H1 (cell line): ENCODE measurements at regions not wholly inside any gene's neighbourhood (a gene's known extent, or its start where the extent isn't known, plus 50 kb on each side); places are given as distances from the start of the nearest gene placed in this dataset.

Source experiments
- CTCF ChIA-PET: fragments of 300-600 bp; sonication (Branson Sonifier 250); formaldehyde crosslinking; loops from one replicate; lab custom pipeline; 2021; ENCODE audit not compliant: partially characterized antibody; lab: Charles Lee
- POLR2A ChIA-PET: fragments of 300-600 bp; sonication (Branson Sonifier 250); formaldehyde crosslinking; loops from one replicate; lab custom pipeline; 2021; ENCODE audit warnings: inconsistent platforms; ENCODE audit not compliant: partially characterized antibody; lab: Charles Lee
- DNase-seq, 2 experiments: peaks; one replicate each; pipeline versions ENCODE4 v3.0.0 to v3.0.0-alpha.2; 2010 to 2022; ENCODE audit warnings: low spot score in 2 of 2, low read depth in 1 of 2, mixed read lengths in 1 of 2
- FAIRE-seq: peaks from 2 replicates; lab custom pipeline; 2011; peaks lifted over from hg19 to GRCh38; lab: Jason Lieb, UNC
- H2AFZ ChIP-seq: 2 replicates; pipeline ENCODE4 v1.8.1; 2012; ENCODE audit warnings: low read length, inconsistent platforms
- H2AK5ac ChIP-seq: 2 replicates; pipeline ENCODE4 v1.6.1; 2013; ENCODE audit warnings: low read depth, low read length
- H2BK120ac ChIP-seq: replicated peaks from 2 replicates; pipeline ENCODE3; 2013; ENCODE audit warnings: low read depth, low read length, inconsistent platforms
- H2BK12ac ChIP-seq: 2 replicates; pipeline ENCODE4 v1.6.1; 2013; ENCODE audit warnings: low read depth, low read length
- H2BK15ac ChIP-seq: 2 replicates; pipeline ENCODE4 v1.6.1; 2013; ENCODE audit warnings: low read length
- H2BK20ac ChIP-seq: 2 replicates; pipeline ENCODE4 v1.6.1; 2013; ENCODE audit warnings: low read length
- H2BK5ac ChIP-seq: 2 replicates; pipeline ENCODE4 v1.6.1; 2013; ENCODE audit warnings: low read depth, low read length
- H3K14ac ChIP-seq: 2 replicates; pipeline ENCODE4 v1.6.1; 2013; ENCODE audit warnings: inconsistent platforms; ENCODE audit not compliant: insufficient read length
- H3K18ac ChIP-seq: 2 replicates; pipeline ENCODE4 v1.6.1; 2013; ENCODE audit warnings: low read length; ENCODE audit errors: extremely low read depth
- H3K23ac ChIP-seq: 2 replicates; pipeline ENCODE4 v1.6.1; 2013; ENCODE audit warnings: inconsistent platforms; ENCODE audit not compliant: insufficient read length
- H3K23me2 ChIP-seq: 2 replicates; pipeline ENCODE4 v1.6.1; 2013; ENCODE audit warnings: low read depth, low read length
- H3K27ac ChIP-seq: 2 replicates; pipeline ENCODE4 v1.6.1; 2011; ENCODE audit warnings: low read depth, low read length, inconsistent platforms
- H3K27me3 ChIP-seq, 4 experiments: replicated peaks in 1 of 4; 1 replicate in 1 of 4; 2 replicates in 3 of 4; pipeline versions ENCODE4 v1.6.1 to v1.8.1; 2011 to 2013; ENCODE audit warnings: low read length in 3 of 4, mild to moderate bottlenecking in 3 of 4, inconsistent platforms in 2 of 4, mixed read lengths in 2 of 4, moderate library complexity in 1 of 4; ENCODE audit not compliant: control insufficient read depth in 3 of 4, insufficient read depth in 3 of 4; ENCODE audit errors: extremely low read depth in 1 of 4
- H3K36me3 ChIP-seq, 4 experiments: 2 replicates each; pipeline versions ENCODE4 v1.6.1 to v1.8.1; 2011 to 2013; ENCODE audit warnings: mild to moderate bottlenecking in 4 of 4, low read length in 3 of 4, moderate library complexity in 2 of 4, control low read depth in 1 of 4, inconsistent platforms in 1 of 4; ENCODE audit not compliant: insufficient read depth in 4 of 4, control insufficient read depth in 2 of 4
- H3K4ac ChIP-seq: replicated peaks from 2 replicates; pipeline ENCODE3; 2013; ENCODE audit warnings: low read length, low read depth, mixed read lengths, inconsistent platforms; ENCODE audit not compliant: insufficient read length
- H3K4me1 ChIP-seq, 4 experiments: replicated peaks in 1 of 4; 1 replicate in 1 of 4; 2 replicates in 3 of 4; pipeline versions ENCODE4 v1.6.1 to v1.8.1; 2011 to 2013; ENCODE audit warnings: low read length in 3 of 4, inconsistent platforms in 2 of 4, mixed read lengths in 1 of 4; ENCODE audit not compliant: insufficient read depth in 4 of 4, control insufficient read depth in 3 of 4
- H3K4me2 ChIP-seq, 2 experiments: 2 replicates each; pipeline versions ENCODE4 v1.6.1 to v1.8.1; 2011 to 2013; ENCODE audit warnings: low read depth in 2 of 2, low read length in 2 of 2, control low read depth in 1 of 2, inconsistent platforms in 1 of 2, mild to moderate bottlenecking in 1 of 2; ENCODE audit not compliant: insufficient read depth in 1 of 2
- H3K4me3 ChIP-seq, 4 experiments: fragments of 200-600, 300-600 bp in 1 of 4; sonication (generic), shearing (Covaris generic), sonication (Bioruptor Twin) in 1 of 4; 2 replicates each; pipeline versions ENCODE4 v1.5.1 to v1.8.1; 2011 to 2016; ENCODE audit warnings: low read length in 4 of 4, low read depth in 3 of 4, control low read depth in 2 of 4, inconsistent platforms in 2 of 4, mild to moderate bottlenecking in 2 of 4, mixed read lengths in 1 of 4, moderate library complexity in 1 of 4; ENCODE audit not compliant: insufficient read depth in 2 of 4; ENCODE audit errors: extremely low read depth in 1 of 4
- H3K56ac ChIP-seq: replicated peaks from 2 replicates; pipeline ENCODE3; 2013; ENCODE audit warnings: low read depth, mild to moderate bottlenecking, mixed read lengths, low read length, inconsistent platforms; ENCODE audit not compliant: insufficient read length
- H3K79me1 ChIP-seq: 2 replicates; pipeline ENCODE4 v1.6.1; 2013; ENCODE audit warnings: low read depth, low read length, control low read depth
- H3K79me2 ChIP-seq, 2 experiments: 2 replicates each; pipeline versions ENCODE4 v1.6.1 to v1.8.1; 2012 to 2013; ENCODE audit warnings: low read length in 2 of 2, mild to moderate bottlenecking in 2 of 2, inconsistent platforms in 1 of 2; ENCODE audit not compliant: insufficient read depth in 2 of 2, control insufficient read depth in 1 of 2
- H3K9ac ChIP-seq, 4 experiments: replicated peaks in 1 of 4; 1 replicate in 1 of 4; 2 replicates in 3 of 4; pipeline versions ENCODE4 v1.6.1 to v1.8.1; 2011 to 2013; ENCODE audit warnings: low read depth in 3 of 4, low read length in 3 of 4, control low read depth in 2 of 4, mild to moderate bottlenecking in 2 of 4, moderate library complexity in 2 of 4, inconsistent platforms in 1 of 4; ENCODE audit errors: extremely low read depth in 1 of 4
- H3K9me3 ChIP-seq, 2 experiments: 2 replicates each; pipeline versions ENCODE4 v1.6.1 to v1.8.1; 2012 to 2013; ENCODE audit warnings: mild to moderate bottlenecking in 2 of 2, moderate library complexity in 2 of 2, control low read depth in 1 of 2, inconsistent platforms in 1 of 2, low read depth in 1 of 2, low read length in 1 of 2, mixed read lengths in 1 of 2; ENCODE audit not compliant: insufficient read depth in 2 of 2
- H4K20me1 ChIP-seq, 2 experiments: replicated peaks in 1 of 2; 2 replicates each; pipeline versions ENCODE3 to v1.8.1; 2011 to 2013; ENCODE audit warnings: inconsistent platforms in 2 of 2, low read length in 2 of 2, mild to moderate bottlenecking in 1 of 2; ENCODE audit not compliant: insufficient read depth in 2 of 2, control insufficient read depth in 1 of 2
- H4K5ac ChIP-seq: 2 replicates; pipeline ENCODE4 v1.6.1; 2013; ENCODE audit warnings: low read length, low read depth, mixed read lengths, inconsistent platforms; ENCODE audit not compliant: insufficient read length
- H4K8ac ChIP-seq: 2 replicates; pipeline ENCODE4 v1.8.0; 2013; ENCODE audit warnings: mild to moderate bottlenecking, moderate library complexity, low read length, inconsistent platforms; ENCODE audit not compliant: insufficient read depth; ENCODE audit errors: extremely low read depth
- H4K91ac ChIP-seq: replicated peaks from 2 replicates; pipeline ENCODE3; 2013; ENCODE audit warnings: low read length, mixed read lengths, inconsistent platforms; ENCODE audit not compliant: insufficient read length
- ASH2L ChIP-seq: fragments of 200-600, 300-600 bp; sonication (generic); IDR thresholded peaks from one replicate; pipeline ENCODE4 v1.7.1; 2017; ENCODE audit warnings: low read length
- CTBP2 ChIP-seq: IDR thresholded peaks from 2 replicates; pipeline ENCODE4 v1.7.0; 2011; ENCODE audit warnings: borderline replicate concordance, mild to moderate bottlenecking, moderate library complexity, mixed read lengths, low read length; ENCODE audit not compliant: insufficient read depth, insufficient read length
- EZH2 ChIP-seq: fragments of 200-600 bp; sonication (generic); IDR thresholded peaks from 2 replicates; pipeline ENCODE4 v1.7.1; 2012; ENCODE audit warnings: low read depth, mild to moderate bottlenecking, moderate library complexity, low read length, inconsistent platforms; ENCODE audit not compliant: severe bottlenecking
- KDM5A ChIP-seq: fragments of 200-600 bp; IDR thresholded peaks from 2 replicates; pipeline ENCODE4 v1.7.1; 2012; ENCODE audit warnings: mild to moderate bottlenecking, low read length, inconsistent platforms, mixed read lengths
- PHF8 ChIP-seq: fragments of 200-600 bp; sonication (generic); conservative IDR thresholded peaks from 2 replicates; pipeline ENCODE4 v1.7.1; 2012; ENCODE audit warnings: low read depth, mild to moderate bottlenecking, inconsistent platforms, low read length, moderate library complexity
- RBBP5 ChIP-seq: IDR thresholded peaks from 2 replicates; pipeline ENCODE4 v1.7.1; 2012; ENCODE audit warnings: low read depth, mild to moderate bottlenecking, inconsistent platforms, low read length, moderate library complexity, borderline replicate concordance
- RXRA ChIP-seq: IDR thresholded peaks from 2 replicates; pipeline ENCODE4 v1.6.1; 2011; ENCODE audit warnings: low read depth, mild to moderate bottlenecking, low read length, moderate library complexity; ENCODE audit not compliant: insufficient read depth
- SIN3A ChIP-seq, 2 experiments: IDR thresholded peaks in 1 of 2; conservative IDR thresholded peaks in 1 of 2; 2 replicates each; pipeline ENCODE4 v1.6.1; 2011 to 2012; ENCODE audit warnings: low read length in 2 of 2, improper control_type of control experiment in 1 of 2, low read depth in 1 of 2, mild to moderate bottlenecking in 1 of 2
- SUZ12 ChIP-seq: fragments of 200-600 bp; sonication (generic); IDR thresholded peaks from 2 replicates; pipeline ENCODE4 v1.6.1; 2012; ENCODE audit warnings: mild to moderate bottlenecking, inconsistent platforms, low read length, moderate library complexity, mixed read lengths
- TBP ChIP-seq: IDR thresholded peaks from 2 replicates; pipeline ENCODE4 v1.6.1; 2011; ENCODE audit warnings: low read depth, low read length, improper control_type of control experiment
- WGBS, 2 experiments: shearing (Covaris generic) in 1 of 2; methylation state at CpG; one replicate each; pipeline versions ENCODE4 v1.1.6 to v1.1.7; 2013 to 2015; ENCODE audit warnings: low lambda C conversion rate in 2 of 2, mixed read lengths in 2 of 2, inconsistent platforms in 1 of 2, low coverage in 1 of 2, missing lambda C conversion rate in 1 of 2; ENCODE audit not compliant: insufficient replicate concordance in 2 of 2, insufficient coverage in 1 of 2, insufficient read length in 1 of 2; ENCODE audit errors: extremely low coverage in 1 of 2, missing lambda C conversion rate in 1 of 2; 5-methylcytosine and 5-hydroxymethylcytosine counted together
- TF ChIP-seq, protein P1 (sequence below): IDR thresholded peaks from 2 replicates; pipeline ENCODE4 v1.6.1; 2011; ENCODE audit warnings: low read length, improper control_type of control experiment

DNA sequence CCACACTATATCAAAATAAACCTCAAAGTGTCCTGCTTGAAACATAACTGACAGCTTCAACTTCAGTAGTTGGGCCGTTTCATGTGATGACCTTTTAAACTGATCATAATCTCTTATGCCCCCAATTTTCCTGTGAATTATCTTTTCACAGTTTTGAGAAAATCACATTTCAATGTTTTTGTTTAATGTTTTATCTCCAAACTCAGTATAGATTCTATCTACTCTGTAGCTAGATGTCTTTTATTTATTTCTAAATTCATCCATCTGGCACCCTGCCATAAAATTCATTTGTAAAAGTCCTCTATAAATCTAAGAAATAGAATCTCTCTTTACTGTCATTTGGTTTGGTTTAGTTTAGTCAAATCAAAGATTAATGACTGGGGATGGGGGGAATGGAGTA lies 557.3 kb downstream of the ANKRD50 start:
- Histone ChIP-seq H3K79me1 (no peaks in the 10 kb centered on the region), H4K5ac (no peak overlapping the region)
- no peak for TF ChIP-seq RXRA
- no peak for TF ChIP-seq TBP
- no peak for TF ChIP-seq ASH2L
- TF ChIP-seq SIN3A (conservative IDR thresholded peaks at IDR 0.05 in 1 of 2, IDR thresholded peaks at IDR 0.05 in 1 of 2; ENCODE audit: low read depth in 1 of 2, low read length in 2 of 2), result no peak
- no peak for TF ChIP-seq CTBP2
- no peak for TF ChIP-seq KDM5A
- no peak for TF ChIP-seq RBBP5
- TF ChIP-seq, protein P1, sequence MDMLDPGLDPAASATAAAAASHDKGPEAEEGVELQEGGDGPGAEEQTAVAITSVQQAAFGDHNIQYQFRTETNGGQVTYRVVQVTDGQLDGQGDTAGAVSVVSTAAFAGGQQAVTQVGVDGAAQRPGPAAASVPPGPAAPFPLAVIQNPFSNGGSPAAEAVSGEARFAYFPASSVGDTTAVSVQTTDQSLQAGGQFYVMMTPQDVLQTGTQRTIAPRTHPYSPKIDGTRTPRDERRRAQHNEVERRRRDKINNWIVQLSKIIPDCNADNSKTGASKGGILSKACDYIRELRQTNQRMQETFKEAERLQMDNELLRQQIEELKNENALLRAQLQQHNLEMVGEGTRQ, result no peak
- no peak for TF ChIP-seq EZH2
- no peak for TF ChIP-seq PHF8
- no peak for TF ChIP-seq SUZ12

More for the DNA sequence above, 557.3 kb downstream of the ANKRD50 start:
- POLR2A ChIA-PET, result no interaction called here
- CTCF ChIA-PET, result no interaction called here
- Histone ChIP-seq H3K23me2 (no peaks in the 10 kb centered on the region), H3K23ac (no peak overlapping the region), H3K4me1 (no peaks in the 10 kb centered on the region), H3K27me3 (no peaks in the 10 kb centered on the region), H2BK20ac (no peak overlapping the region), H2AFZ (no peak overlapping the region), H2BK12ac (no peak overlapping the region), H3K79me2 (no peaks in the 10 kb centered on the region), H2BK5ac (no peak overlapping the region), H2AK5ac (no peak overlapping the region), H3K4me3 (no peak overlapping the region), H4K8ac (no peak overlapping the region), H4K91ac (no peak overlapping the region), H3K27ac (no peak overlapping the region), H3K14ac (no peak overlapping the region), H3K4ac (no peak overlapping the region), H3K36me3 (no peaks in the 10 kb centered on the region), H3K4me2 (no peak overlapping the region), H3K9me3 (no peaks in the 10 kb centered on the region), H4K20me1 (no peaks in the 10 kb centered on the region), H2BK120ac (no peak overlapping the region), H3K9ac (no peak overlapping the region), H3K18ac (no peak overlapping the region), H2BK15ac (no peak overlapping the region), H3K56ac (no peak overlapping the region)
- DNase-seq, result no peak
- no peak for FAIRE-seq
- 93% methylated on average over 1 of the region's 1 CpG; no CpG with 5 or more reads in 1 of the 2 experiments for WGBS, 2 experiments
